ENCODE measurements at regions not wholly inside any gene's neighbourhood (a gene's known extent, or its start where the extent isn't known, plus 50 kb on each side); places are given as distances from the start of the nearest gene placed in this dataset.

DNA sequence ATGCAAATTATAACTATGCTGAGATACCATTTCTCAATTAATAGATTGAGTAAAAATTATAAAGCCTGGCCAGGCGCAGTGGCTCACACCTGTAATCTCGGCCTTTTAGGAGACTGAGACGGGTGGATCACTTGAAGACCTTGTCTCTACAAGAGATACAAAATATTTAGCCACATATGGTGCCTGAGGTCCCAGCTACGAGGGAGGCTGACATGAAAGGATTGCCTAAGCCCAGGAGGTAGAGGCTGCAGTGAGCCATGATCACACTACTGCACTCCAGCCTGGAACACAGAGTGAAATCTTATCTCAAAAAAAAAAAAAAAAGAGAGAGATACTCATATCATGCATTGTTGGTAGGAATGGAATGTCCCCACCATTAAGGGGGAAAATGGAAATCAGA is 142.4 kb downstream of the RCN1 start (continued):
- TF ChIP-seq TCF3 (IDR thresholded peaks at IDR 0.05; ENCODE audit: borderline replicate concordance, insufficient read depth, low read depth, low read length), result no peak
- no peak for TF ChIP-seq ZBED1 (IDR thresholded peaks at IDR 0.05; ENCODE audit: borderline replicate concordance)
- TF ChIP-seq, protein P1, sequence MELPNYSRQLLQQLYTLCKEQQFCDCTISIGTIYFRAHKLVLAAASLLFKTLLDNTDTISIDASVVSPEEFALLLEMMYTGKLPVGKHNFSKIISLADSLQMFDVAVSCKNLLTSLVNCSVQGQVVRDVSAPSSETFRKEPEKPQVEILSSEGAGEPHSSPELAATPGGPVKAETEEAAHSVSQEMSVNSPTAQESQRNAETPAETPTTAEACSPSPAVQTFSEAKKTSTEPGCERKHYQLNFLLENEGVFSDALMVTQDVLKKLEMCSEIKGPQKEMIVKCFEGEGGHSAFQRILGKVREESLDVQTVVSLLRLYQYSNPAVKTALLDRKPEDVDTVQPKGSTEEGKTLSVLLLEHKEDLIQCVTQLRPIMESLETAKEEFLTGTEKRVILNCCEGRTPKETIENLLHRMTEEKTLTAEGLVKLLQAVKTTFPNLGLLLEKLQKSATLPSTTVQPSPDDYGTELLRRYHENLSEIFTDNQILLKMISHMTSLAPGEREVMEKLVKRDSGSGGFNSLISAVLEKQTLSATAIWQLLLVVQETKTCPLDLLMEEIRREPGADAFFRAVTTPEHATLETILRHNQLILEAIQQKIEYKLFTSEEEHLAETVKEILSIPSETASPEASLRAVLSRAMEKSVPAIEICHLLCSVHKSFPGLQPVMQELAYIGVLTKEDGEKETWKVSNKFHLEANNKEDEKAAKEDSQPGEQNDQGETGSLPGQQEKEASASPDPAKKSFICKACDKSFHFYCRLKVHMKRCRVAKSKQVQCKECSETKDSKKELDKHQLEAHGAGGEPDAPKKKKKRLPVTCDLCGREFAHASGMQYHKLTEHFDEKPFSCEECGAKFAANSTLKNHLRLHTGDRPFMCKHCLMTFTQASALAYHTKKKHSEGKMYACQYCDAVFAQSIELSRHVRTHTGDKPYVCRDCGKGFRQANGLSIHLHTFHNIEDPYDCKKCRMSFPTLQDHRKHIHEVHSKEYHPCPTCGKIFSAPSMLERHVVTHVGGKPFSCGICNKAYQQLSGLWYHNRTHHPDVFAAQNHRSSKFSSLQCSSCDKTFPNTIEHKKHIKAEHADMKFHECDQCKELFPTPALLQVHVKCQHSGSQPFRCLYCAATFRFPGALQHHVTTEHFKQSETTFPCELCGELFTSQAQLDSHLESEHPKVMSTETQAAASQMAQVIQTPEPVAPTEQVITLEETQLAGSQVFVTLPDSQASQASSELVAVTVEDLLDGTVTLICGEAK (IDR thresholded peaks at IDR 0.05; ENCODE audit: borderline replicate concordance), result no peak
- TF ChIP-seq PAX8 (IDR thresholded peaks at IDR 0.05), result no peak
- no peak for TF ChIP-seq MTA3 (IDR thresholded peaks at IDR 0.05; ENCODE audit: borderline replicate concordance, low read length)
- no peak for TF ChIP-seq SIN3A (IDR thresholded peaks at IDR 0.05; ENCODE audit: low read depth, low read length)

- FAIRE-seq (no peak), ATAC-seq (no peak), DNase-seq (ENCODE audit: low read depth, low spot score) (no peak)
- in situ Hi-C loops (cut with MboI) (no loop called here), intact Hi-C loops (cut with micrococcal nuclease; ENCODE audit: unreplicated experiment) (no loop called here)
- H3K27ac ChIP-seq (ENCODE audit: control insufficient read depth, insufficient read depth), result no peak overlapping the region
- H3K9ac ChIP-seq (ENCODE audit: control insufficient read depth, insufficient read depth, low read length), result no peak overlapping the region
- H3K36me3 ChIP-seq (ENCODE audit: control insufficient read depth in 2 of 2, insufficient read depth in 2 of 2, low read length in 1 of 2), result no peaks in the 10 kb centered on the region
- POLR2A ChIA-PET, result no interaction called here
- H3K27me3 ChIP-seq (replicated peaks in 1 of 2; ENCODE audit: control insufficient read depth in 2 of 2, insufficient read depth in 2 of 2, low read length in 1 of 2), result no peaks in the 10 kb centered on the region
- H3K79me2 ChIP-seq (ENCODE audit: control insufficient read depth, insufficient read depth, low read length), result no peaks in the 10 kb centered on the region
- CTCF ChIA-PET, result no interaction called here
- no peak overlapping the region for H3K4me3 ChIP-seq
- 6% methylated on average over 2 of the region's 2 CpGs for WGBS (ENCODE audit: insufficient coverage, insufficient replicate concordance, low lambda C conversion rate, missing lambda C conversion rate)
- RAD21 ChIA-PET (ENCODE audit: unreplicated experiment), result no interaction called here
- no peaks in the 10 kb centered on the region for H3K4me1 ChIP-seq (ENCODE audit: control insufficient read depth, insufficient read depth, low read length)
- H3K9me3 ChIP-seq (replicated peaks; ENCODE audit: control insufficient read depth, insufficient read depth, low read length), result no peaks in the 10 kb centered on the region
- H2AFZ ChIP-seq (ENCODE audit: control insufficient read depth, low read depth, low read length), result no peak overlapping the region
- SMC1A ChIA-PET (ENCODE audit: uncharacterized antibody, unreplicated experiment), result no interaction called here
- H4K20me1 ChIP-seq (ENCODE audit: control insufficient read depth, insufficient read depth), result no peaks in the 10 kb centered on the region
- TF ChIP-seq IRF4 (IDR thresholded peaks at IDR 0.05; ENCODE audit: low read depth, low read length), result no peak
- BruUV-seq (replicated peaks), result no TSS peak
- H3K4me2 ChIP-seq (ENCODE audit: control insufficient read depth, insufficient read depth), result no peak overlapping the region
These were observed 143.1 kb downstream of the RCN1 start for GRCh38 chr11:32233928-32234327.

Data from GM12878 (cell line).